Body of pancreas (tissue), 4 donors: ENCODE measurements at regions not wholly inside any gene's neighbourhood (a gene's known extent, or its start where the extent isn't known, plus 50 kb on each side); places are given as distances from the start of the nearest gene placed in this dataset.

Experiments
- POLR2A ChIP-seq, 3 donors: fragments of 450-650 bp; IDR thresholded peaks; one replicate each; pipeline ENCODE4 v1.6.1; 2016; ENCODE audit warnings: antibody characterized with exemption in 3 of 3, mild to moderate bottlenecking in 2 of 3
- TF ChIP-seq, protein P1 (sequence below), 7 experiments: fragments of 450-650 bp in 4 of 7; fragments of 200-600 bp in 3 of 7; sonication (generic) in 3 of 7; IDR thresholded peaks; one replicate each; pipeline ENCODE4 v1.5.1; 2016 to 2019; ENCODE audit warnings: antibody characterized with exemption in 7 of 7

DNA sequence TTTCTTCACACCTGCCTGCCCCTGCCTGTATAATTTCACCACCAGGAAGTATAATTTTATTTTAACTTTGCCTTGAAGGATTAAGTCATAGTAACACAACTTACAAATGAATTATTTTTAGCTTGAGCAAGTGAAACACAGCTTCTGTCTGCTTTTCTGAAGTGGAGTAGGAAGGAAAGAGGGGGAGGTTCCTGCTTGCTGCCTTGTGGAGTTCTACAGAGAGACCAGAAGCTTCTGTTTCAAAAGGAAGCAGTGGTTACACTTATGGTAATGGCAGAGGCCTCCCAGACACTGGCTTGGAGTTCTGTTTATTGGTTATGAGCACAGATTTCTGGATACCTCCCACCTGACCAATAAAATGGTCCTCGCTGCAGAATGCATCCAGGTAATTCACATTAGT lies 159.6 kb downstream of the TMEM200A start:
- TF ChIP-seq, protein P1, sequence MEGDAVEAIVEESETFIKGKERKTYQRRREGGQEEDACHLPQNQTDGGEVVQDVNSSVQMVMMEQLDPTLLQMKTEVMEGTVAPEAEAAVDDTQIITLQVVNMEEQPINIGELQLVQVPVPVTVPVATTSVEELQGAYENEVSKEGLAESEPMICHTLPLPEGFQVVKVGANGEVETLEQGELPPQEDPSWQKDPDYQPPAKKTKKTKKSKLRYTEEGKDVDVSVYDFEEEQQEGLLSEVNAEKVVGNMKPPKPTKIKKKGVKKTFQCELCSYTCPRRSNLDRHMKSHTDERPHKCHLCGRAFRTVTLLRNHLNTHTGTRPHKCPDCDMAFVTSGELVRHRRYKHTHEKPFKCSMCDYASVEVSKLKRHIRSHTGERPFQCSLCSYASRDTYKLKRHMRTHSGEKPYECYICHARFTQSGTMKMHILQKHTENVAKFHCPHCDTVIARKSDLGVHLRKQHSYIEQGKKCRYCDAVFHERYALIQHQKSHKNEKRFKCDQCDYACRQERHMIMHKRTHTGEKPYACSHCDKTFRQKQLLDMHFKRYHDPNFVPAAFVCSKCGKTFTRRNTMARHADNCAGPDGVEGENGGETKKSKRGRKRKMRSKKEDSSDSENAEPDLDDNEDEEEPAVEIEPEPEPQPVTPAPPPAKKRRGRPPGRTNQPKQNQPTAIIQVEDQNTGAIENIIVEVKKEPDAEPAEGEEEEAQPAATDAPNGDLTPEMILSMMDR (IDR thresholded peaks at IDR 0.05), result no peak
- TF ChIP-seq POLR2A (IDR thresholded peaks at IDR 0.05), result no peak
